Lower leg skin (tissue), 4 donors: ENCODE measurements at regions not wholly inside any gene's neighbourhood (a gene's known extent, or its start where the extent isn't known, plus 50 kb on each side); places are given as distances from the start of the nearest gene placed in this dataset.

Experiments used
- DNase-seq, 2 donors: peaks; one replicate each; pipeline ENCODE4 v3.0.0-alpha.2; 2019; ENCODE audit warnings: low spot score in 2 of 2
- H3K4me3 ChIP-seq: fragments of 200-600 bp; sonication (generic); 2 replicates; pipeline ENCODE4 v1.5.1; 2017; ENCODE audit warnings: mild to moderate bottlenecking, low read depth; ENCODE audit not compliant: poor library complexity, severe bottlenecking
- POLR2A ChIP-seq, 2 donors: fragments of 450-650 bp; IDR thresholded peaks; one replicate each; pipeline ENCODE4 v1.6.1; 2016 to 2017; ENCODE audit warnings: antibody characterized with exemption in 2 of 2, mild to moderate bottlenecking in 1 of 2, moderate library complexity in 1 of 2
- WGBS, 2 donors: methylation state at CpG; one replicate each; pipeline ENCODE4 v1.1.5; 2018; 5-methylcytosine and 5-hydroxymethylcytosine counted together
- intact Hi-C: fragments of 100-400 bp; cut with DNase I; formaldehyde crosslinking; loops from one replicate; pipeline ENCODE4 v1.15.0; 2023; ENCODE audit warnings: low total_unique reads
- TF ChIP-seq, protein P1 (sequence below), 3 donors: fragments of 450-650 bp; IDR thresholded peaks; one replicate each; pipeline ENCODE4 v1.5.1; 2016; ENCODE audit warnings: antibody characterized with exemption in 3 of 3, mild to moderate bottlenecking in 3 of 3, moderate library complexity in 2 of 3

- WGBS, 2 donors: 80 to 81% methylated on average over 2 of the region's 2 CpGs
- no peak overlapping the region for H3K4me3 ChIP-seq
- DNase-seq: no peak
- intact Hi-C loops: no loop called here
- TF ChIP-seq, protein P1, sequence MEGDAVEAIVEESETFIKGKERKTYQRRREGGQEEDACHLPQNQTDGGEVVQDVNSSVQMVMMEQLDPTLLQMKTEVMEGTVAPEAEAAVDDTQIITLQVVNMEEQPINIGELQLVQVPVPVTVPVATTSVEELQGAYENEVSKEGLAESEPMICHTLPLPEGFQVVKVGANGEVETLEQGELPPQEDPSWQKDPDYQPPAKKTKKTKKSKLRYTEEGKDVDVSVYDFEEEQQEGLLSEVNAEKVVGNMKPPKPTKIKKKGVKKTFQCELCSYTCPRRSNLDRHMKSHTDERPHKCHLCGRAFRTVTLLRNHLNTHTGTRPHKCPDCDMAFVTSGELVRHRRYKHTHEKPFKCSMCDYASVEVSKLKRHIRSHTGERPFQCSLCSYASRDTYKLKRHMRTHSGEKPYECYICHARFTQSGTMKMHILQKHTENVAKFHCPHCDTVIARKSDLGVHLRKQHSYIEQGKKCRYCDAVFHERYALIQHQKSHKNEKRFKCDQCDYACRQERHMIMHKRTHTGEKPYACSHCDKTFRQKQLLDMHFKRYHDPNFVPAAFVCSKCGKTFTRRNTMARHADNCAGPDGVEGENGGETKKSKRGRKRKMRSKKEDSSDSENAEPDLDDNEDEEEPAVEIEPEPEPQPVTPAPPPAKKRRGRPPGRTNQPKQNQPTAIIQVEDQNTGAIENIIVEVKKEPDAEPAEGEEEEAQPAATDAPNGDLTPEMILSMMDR (IDR thresholded peaks at IDR 0.05): no peak
- no peak for TF ChIP-seq POLR2A (IDR thresholded peaks at IDR 0.05)
Observed at GRCh38 chr9:13386316-13386715, 106.8 kb upstream of the MPDZ start.

DNA sequence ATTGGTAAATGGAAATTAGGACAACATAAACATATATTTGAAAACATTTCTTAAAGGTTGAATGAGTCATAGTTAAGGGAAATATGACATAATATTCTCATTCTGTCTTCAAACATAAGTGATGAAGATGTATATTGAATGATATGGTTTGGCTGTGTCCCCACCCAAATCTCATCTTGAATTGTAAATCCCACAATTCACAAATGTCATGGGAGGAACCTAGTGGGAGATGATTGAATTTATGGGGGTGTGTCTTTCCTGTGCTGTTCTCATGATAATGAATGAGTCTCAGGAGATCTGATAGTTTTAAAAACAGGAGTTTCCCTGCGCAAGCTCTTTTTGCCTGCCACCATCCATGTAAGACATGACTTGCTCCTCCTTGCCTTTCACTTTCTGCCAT lies 104.4 kb upstream of the MPDZ start:
- no peak for TF ChIP-seq POLR2A (IDR thresholded peaks at IDR 0.05)
- no peak for DNase-seq
- 82 to 92% methylated on average over 1 of the region's 1 CpG for WGBS, 2 donors
- H3K4me3 ChIP-seq: no peak overlapping the region
- intact Hi-C loops: no loop called here

DNA sequence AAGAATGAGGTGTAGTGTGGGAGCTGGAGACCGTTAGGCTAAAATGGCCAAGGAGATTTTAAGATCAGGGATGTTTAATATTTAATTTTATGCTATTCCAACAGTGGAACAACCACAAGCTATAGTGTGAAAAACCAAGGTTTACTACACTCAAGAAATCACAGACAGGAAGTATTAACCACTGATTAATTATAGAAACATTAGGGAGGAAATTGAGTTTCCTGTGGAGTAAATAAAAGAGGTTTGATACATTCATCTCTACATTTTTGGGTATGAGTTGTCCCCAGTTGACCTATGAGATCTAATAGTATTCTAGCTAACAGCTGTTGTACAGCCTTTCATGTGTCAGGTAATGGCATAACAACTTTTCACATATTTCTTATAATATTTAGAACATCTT lies 103.7 kb upstream of the MPDZ start:
- H3K4me3 ChIP-seq: no peak overlapping the region
- TF ChIP-seq, protein P1 (IDR thresholded peaks at IDR 0.05): no peak
- no peak for TF ChIP-seq POLR2A (IDR thresholded peaks at IDR 0.05)
- 65 to 82% methylated on average over 1 of the region's 1 CpG for WGBS, 2 donors
- intact Hi-C loops: no loop called here
- DNase-seq: no peak

- intact Hi-C loops: no loop called here
- no peak overlapping the region for H3K4me3 ChIP-seq
- DNase-seq: no peak
- TF ChIP-seq, protein P1 (IDR thresholded peaks at IDR 0.05): no peak
- TF ChIP-seq POLR2A (IDR thresholded peaks at IDR 0.05): no peak
- WGBS, 2 donors: 60 to 62% methylated on average over 5 of the region's 5 CpGs
Observed at GRCh38 chr9:13382595-13382994, 103.1 kb upstream of the MPDZ start.

DNA sequence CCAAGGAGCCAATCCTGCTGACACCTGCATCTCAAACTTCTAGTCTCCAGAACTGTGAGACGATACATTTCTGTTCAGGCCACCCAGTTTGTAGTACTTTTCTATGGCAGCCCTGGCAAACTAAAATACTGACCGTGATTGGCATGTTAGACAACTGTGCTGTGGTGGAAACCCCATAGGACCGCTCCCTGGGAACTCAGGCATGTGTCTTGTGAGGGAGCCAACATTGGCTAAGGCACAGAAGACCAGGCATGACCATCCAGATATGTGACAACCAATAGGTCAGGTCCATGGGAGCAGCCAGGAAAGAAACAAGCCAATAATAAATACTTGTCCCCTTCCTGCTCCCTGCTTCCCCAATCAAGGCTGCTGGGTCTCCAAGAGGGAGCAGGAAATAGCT lies 101.4 kb upstream of the MPDZ start:
- no peak for DNase-seq
- WGBS, 2 donors: 60 to 77% methylated on average over 3 of the region's 3 CpGs
- no peak overlapping the region for H3K4me3 ChIP-seq
- TF ChIP-seq, protein P1 (IDR thresholded peaks at IDR 0.05): no peak
- TF ChIP-seq POLR2A (IDR thresholded peaks at IDR 0.05): no peak
- intact Hi-C loops: no loop called here

DNA sequence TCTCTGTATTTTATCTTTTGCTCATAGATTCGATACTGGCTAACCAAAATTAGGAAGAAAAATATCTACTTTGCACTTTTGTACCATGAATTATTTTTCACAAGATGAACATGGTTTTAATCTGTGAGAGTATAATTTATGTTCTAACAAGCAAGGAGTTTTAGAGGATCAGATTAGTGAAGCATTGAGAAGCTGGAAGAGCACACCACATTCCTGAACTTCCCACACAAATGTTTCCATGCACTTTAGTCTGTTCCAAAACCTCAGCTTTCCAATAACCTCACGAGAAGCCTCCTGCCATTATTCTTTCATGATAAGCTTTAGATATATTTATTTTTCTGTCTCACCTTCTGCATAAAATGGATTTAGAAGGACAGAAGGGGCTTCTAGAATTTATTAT lies 98.7 kb upstream of the MPDZ start:
- TF ChIP-seq, protein P1 (IDR thresholded peaks at IDR 0.05): no peak
- no peak for TF ChIP-seq POLR2A (IDR thresholded peaks at IDR 0.05)
- intact Hi-C loops: no loop called here
- no peak for DNase-seq
- WGBS, 2 donors: 29% methylated on average over 2 of the region's 2 CpGs
- H3K4me3 ChIP-seq: no peak overlapping the region
